HL-60/S4 treated with phorbol 12-myristate 13-acetate at 8.2 ng/mL for 4 days and 3 days (cell line): ENCODE measurements at regions not wholly inside any gene's neighbourhood (a gene's known extent, or its start where the extent isn't known, plus 50 kb on each side); places are given as distances from the start of the nearest gene placed in this dataset.

ENCODE experiments used
- in situ Hi-C: fragments of 300-500 bp; cut with MboI; formaldehyde crosslinking; loops from 2 replicates; pipeline ENCODE4 v1.15.0; 2022; ENCODE audit warnings: low sequenced_read_pairs

- in situ Hi-C loops = no loop called here
Measured at GRCh38 chr2:11988691-11989353, 242.4 kb downstream of the LPIN1 start.

GRCh38 chr2:11989354-11989703 is 242.9 kb downstream of the LPIN1 start:
- in situ Hi-C loops = no loop called here

GRCh38 chr2:11990576-11990975 is 244.1 kb downstream of the LPIN1 start:
- in situ Hi-C loops = no loop called here

GRCh38 chr2:11993749-11994148 is 247.3 kb downstream of the LPIN1 start:
- in situ Hi-C loops = no loop called here

GRCh38 chr2:11995456-11995855 is 249.0 kb downstream of the LPIN1 start:
- in situ Hi-C loops = no loop called here

- in situ Hi-C loops = no loop called here
Measured at GRCh38 chr2:11996618-11997017, 250.2 kb downstream of the LPIN1 start.

GRCh38 chr2:11997142-11997541 is 250.7 kb downstream of the LPIN1 start:
- in situ Hi-C loops = no loop called here

GRCh38 chr2:11998218-11998617 is 251.8 kb downstream of the LPIN1 start:
- in situ Hi-C loops = no loop called here

- in situ Hi-C loops = no loop called here
Measured at GRCh38 chr2:11998626-11999378, 252.4 kb downstream of the LPIN1 start.

GRCh38 chr2:12001621-12002020 is 255.2 kb downstream of the LPIN1 start:
- in situ Hi-C loops = no loop called here

- in situ Hi-C loops = no loop called here
Measured at GRCh38 chr2:12002215-12002614, 255.8 kb downstream of the LPIN1 start.

GRCh38 chr2:12004713-12005112 is 258.3 kb downstream of the LPIN1 start:
- in situ Hi-C loops = no loop called here

- in situ Hi-C loops = no loop called here
Measured at GRCh38 chr2:12005886-12006681, 259.7 kb downstream of the LPIN1 start.

GRCh38 chr2:12006850-12007249 is 260.4 kb downstream of the LPIN1 start:
- in situ Hi-C loops = no loop called here

GRCh38 chr2:12007282-12007681 is 260.9 kb downstream of the LPIN1 start:
- in situ Hi-C loops = no loop called here

GRCh38 chr2:12008425-12009061 is 262.1 kb downstream of the LPIN1 start:
- in situ Hi-C loops = no loop called here

- in situ Hi-C loops = no loop called here
Measured at GRCh38 chr2:12009323-12009905, 263.0 kb downstream of the LPIN1 start.

- in situ Hi-C loops = no loop called here
Measured at GRCh38 chr2:12010059-12010458, 263.6 kb downstream of the LPIN1 start.

- in situ Hi-C loops = no loop called here
Measured at GRCh38 chr2:12010779-12011178, 264.3 kb downstream of the LPIN1 start.

- in situ Hi-C loops = no loop called here
Measured at GRCh38 chr2:12014088-12014960, 267.9 kb downstream of the LPIN1 start.
